CD4-positive, alpha-beta T cell treated with Interleukin-17A for 1 hour (primary cell): ENCODE measurements at regions not wholly inside any gene's neighbourhood (a gene's known extent, or its start where the extent isn't known, plus 50 kb on each side); places are given as distances from the start of the nearest gene placed in this dataset.
"Not testable (repeated sequence)": the region's sequence is repeated elsewhere in the genome, so short reads cannot be mapped to it uniquely, and the experiment has no call there.

ENCODE experiments used
- DNase-seq: peaks from one replicate; pipeline ENCODE4 v3.0.0-alpha.2; 2020

GRCh38 chr20:26373066-26373465 lies 676.4 kb upstream of the ZNF337 start:
- not testable (repeated sequence) for DNase-seq

- DNase-seq: no peak
These were observed 657.9 kb upstream of the ZNF337 start for GRCh38 chr20:26354511-26354910.

GRCh38 chr20:26347396-26347795 lies 650.7 kb upstream of the ZNF337 start:
- no peak for DNase-seq

GRCh38 chr20:26340460-26341065 lies 643.9 kb upstream of the ZNF337 start:
- not testable (repeated sequence) for DNase-seq

GRCh38 chr20:26324177-26324576 lies 627.5 kb upstream of the ZNF337 start:
- no peak for DNase-seq

- DNase-seq: no peak
These were observed 618.4 kb upstream of the ZNF337 start for GRCh38 chr20:26315054-26315453.

GRCh38 chr20:26309720-26310119 lies 613.1 kb upstream of the ZNF337 start:
- not testable (repeated sequence) for DNase-seq

- DNase-seq: no peak
These were observed 612.3 kb upstream of the ZNF337 start for GRCh38 chr20:26308961-26309360.

GRCh38 chr20:26295006-26295405 lies 598.4 kb upstream of the ZNF337 start:
- no peak for DNase-seq

- DNase-seq: not testable (repeated sequence)
These were observed 591.9 kb upstream of the ZNF337 start for GRCh38 chr20:26288379-26289061.

- no peak for DNase-seq
These were observed 582.6 kb upstream of the ZNF337 start for GRCh38 chr20:26279238-26279637.

GRCh38 chr20:26277339-26277738 lies 580.7 kb upstream of the ZNF337 start:
- no peak for DNase-seq

- no peak for DNase-seq
These were observed 580.0 kb upstream of the ZNF337 start for GRCh38 chr20:26276554-26277210.

- not testable (repeated sequence) for DNase-seq
These were observed 572.1 kb upstream of the ZNF337 start for GRCh38 chr20:26268762-26269161.

GRCh38 chr20:26260925-26261324 lies 564.3 kb upstream of the ZNF337 start:
- not testable (repeated sequence) for DNase-seq

- peak; percentile 69 for DNase-seq
These were observed 555.8 kb upstream of the ZNF337 start for GRCh38 chr20:26252311-26252975.

- DNase-seq: not testable (repeated sequence)
These were observed 554.7 kb upstream of the ZNF337 start for GRCh38 chr20:26251376-26251775.

- DNase-seq: not testable (repeated sequence)
These were observed 553.8 kb upstream of the ZNF337 start for GRCh38 chr20:26250249-26251114.

- DNase-seq: no peak
These were observed 547.1 kb upstream of the ZNF337 start for GRCh38 chr20:26243731-26244130.

GRCh38 chr20:26220609-26221008 lies 524.0 kb upstream of the ZNF337 start:
- DNase-seq: not testable (repeated sequence)

- DNase-seq: not testable (repeated sequence)
These were observed 522.9 kb upstream of the ZNF337 start for GRCh38 chr20:26219546-26219945.

- DNase-seq: no peak
These were observed 521.6 kb upstream of the ZNF337 start for GRCh38 chr20:26218301-26218700.

- no peak for DNase-seq
These were observed 519.4 kb upstream of the ZNF337 start for GRCh38 chr20:26216025-26216424.
